Upper lobe of left lung (tissue), 4 donors: ENCODE measurements at regions not wholly inside any gene's neighbourhood (a gene's known extent, or its start where the extent isn't known, plus 50 kb on each side); places are given as distances from the start of the nearest gene placed in this dataset.

Experiments
- CTCF ChIP-seq, 6 experiments: fragments of 450-650 bp in 4 of 6; fragments of 200-600 bp in 2 of 6; sonication (generic) in 2 of 6; IDR thresholded peaks; one replicate each; pipeline ENCODE4 v1.5.1; 2016 to 2019; ENCODE audit warnings: antibody characterized with exemption in 6 of 6
- EP300 ChIP-seq, 4 donors: sonication (generic); formaldehyde crosslinking; IDR thresholded peaks; one replicate each; pipeline ENCODE4 v1.5.1; 2017; ENCODE audit warnings: antibody characterized with exemption in 4 of 4, control low read depth in 2 of 4
- POLR2A ChIP-seq, 4 donors: fragments of 450-650 bp; IDR thresholded peaks; one replicate each; pipeline ENCODE4 v1.5.1; 2016 to 2017; ENCODE audit warnings: antibody characterized with exemption in 4 of 4, mild to moderate bottlenecking in 2 of 4
- POLR2AphosphoS5 ChIP-seq, 2 donors: sonication (generic); formaldehyde crosslinking; IDR thresholded peaks; one replicate each; pipeline ENCODE4 v1.5.1; 2017; ENCODE audit warnings: antibody characterized with exemption in 2 of 2

- TF ChIP-seq POLR2AphosphoS5 (IDR thresholded peaks at IDR 0.05) (no peak), POLR2A (IDR thresholded peaks at IDR 0.05) (no peak), CTCF (IDR thresholded peaks at IDR 0.05) (no peak), EP300 (IDR thresholded peaks at IDR 0.05) (no peak)
These were observed 158.0 kb downstream of the HNRNPD start for GRCh38 chr4:82215800-82216199.
